ENCODE measurements at regions not wholly inside any gene's neighbourhood (a gene's known extent, or its start where the extent isn't known, plus 50 kb on each side); places are given as distances from the start of the nearest gene placed in this dataset.

DNA sequence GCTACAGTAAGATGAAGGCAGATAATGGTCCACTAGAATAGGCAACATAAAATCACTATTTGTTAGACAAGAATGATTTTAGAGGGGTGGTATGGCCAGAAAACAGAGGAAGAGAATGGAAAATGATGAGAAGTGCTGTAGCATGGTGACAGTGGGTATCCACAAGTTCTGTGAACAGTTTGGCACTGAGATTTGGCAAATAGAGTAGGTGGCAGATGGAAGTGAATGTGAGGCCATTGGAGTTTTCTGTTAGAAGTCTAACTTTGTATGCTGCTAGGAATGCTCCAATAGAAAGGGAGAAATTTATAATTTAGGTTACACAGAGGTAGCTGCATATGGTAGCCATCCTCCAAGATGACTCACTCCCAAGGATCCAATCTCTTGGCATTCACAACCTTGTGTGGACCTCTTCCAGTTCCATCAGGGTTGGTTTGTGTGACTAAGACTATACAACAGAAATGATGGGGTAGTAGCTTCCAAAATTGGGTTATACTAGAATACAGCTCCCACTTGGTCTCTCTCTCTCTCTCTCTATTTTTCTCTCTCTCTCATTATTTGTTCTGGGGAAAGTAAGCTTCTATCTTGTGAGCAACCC lies 646.9 kb upstream of the ZNF608 start:
- no peak for DNase-seq (ENCODE audit: low read depth)

DNA sequence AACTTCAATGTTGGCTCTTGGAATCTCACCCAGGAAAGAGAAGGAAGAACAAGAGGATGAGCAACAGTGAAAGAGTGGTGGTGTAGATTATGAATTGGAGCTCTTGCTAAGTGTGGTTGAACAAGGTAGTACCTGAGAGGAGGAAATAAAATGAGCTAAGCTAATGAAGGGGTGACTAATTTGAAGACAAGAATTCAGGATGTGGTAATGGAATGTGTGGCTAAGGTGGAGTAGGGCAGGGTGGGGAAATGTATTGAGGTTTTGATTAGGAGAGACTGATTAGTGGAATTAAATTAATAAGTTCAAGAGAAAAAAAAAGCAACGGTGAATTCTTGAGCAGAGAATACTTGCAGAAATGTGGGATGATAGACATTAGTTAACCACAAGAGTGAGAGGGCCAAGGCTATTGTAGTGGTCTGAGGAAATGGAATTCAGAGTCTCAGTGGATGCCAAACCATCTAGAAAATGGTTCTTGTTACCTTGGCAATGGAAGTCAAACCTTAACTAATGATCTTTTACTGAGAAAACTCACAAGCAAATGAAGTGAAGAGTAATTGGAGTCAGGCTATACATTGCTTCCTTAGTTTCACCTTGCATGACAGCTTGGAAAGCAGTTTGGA lies 648.3 kb upstream of the ZNF608 start:
- no peak for DNase-seq (ENCODE audit: low read depth)

DNA sequence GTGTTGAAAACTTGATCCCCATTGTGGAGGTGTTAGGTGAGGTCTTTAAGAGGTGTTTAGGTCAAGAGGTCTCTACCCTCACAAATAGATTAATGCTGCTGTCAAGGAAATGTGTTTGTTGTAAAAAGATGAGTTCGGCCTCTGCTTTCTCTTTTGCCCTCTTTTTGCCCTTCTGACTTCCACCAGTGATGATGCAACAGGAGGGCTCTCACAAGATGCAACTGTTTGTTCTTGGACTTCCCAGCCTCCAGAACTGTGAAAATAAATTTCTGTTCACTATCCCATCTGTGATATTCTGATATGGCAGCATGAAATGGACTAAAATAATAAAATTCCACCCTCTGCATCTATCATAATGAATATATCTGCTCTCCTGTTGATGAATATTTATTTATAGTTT lies 650.0 kb upstream of the ZNF608 start:
- no peak for DNase-seq (ENCODE audit: low read depth)

DNA sequence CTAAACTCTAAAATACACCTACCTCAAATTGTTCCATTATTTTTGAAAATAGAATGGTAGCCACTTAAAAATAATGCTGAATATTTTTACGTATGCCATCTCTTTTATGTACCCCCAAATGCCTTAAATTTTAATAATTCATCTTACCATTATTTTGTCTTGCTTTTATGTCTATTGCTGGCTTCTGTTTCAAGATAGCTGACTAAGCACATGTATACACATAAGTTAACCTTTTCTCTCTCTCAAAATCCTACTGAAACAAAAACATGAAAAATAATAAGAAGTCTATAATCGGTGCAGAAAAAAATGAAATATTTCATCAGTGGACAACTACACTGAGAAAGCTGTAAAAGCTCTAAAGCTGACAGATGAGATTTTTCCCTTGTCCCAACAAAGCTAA lies 652.0 kb upstream of the ZNF608 start:
- DNase-seq (ENCODE audit: low read depth) = no peak

DNA sequence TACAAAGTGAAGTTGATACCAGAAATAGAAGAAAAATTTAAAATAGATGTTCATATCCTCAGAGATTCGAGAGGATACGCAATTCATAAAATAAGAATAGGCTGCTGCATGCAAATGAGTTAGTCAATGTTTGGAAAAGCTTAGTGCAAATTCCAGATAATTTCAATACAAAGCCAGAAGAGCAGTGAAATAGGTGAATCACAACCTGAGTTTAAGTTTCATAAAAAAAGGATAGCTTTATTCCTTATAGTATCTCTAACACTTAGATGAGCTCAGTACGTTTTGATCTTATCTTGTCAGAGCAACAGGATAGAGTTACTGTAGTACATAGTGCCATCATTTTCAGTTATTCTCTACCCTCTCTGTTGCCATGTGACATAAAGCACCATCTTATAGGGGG lies 653.4 kb upstream of the ZNF608 start:
- no peak for DNase-seq (ENCODE audit: low read depth)

DNA sequence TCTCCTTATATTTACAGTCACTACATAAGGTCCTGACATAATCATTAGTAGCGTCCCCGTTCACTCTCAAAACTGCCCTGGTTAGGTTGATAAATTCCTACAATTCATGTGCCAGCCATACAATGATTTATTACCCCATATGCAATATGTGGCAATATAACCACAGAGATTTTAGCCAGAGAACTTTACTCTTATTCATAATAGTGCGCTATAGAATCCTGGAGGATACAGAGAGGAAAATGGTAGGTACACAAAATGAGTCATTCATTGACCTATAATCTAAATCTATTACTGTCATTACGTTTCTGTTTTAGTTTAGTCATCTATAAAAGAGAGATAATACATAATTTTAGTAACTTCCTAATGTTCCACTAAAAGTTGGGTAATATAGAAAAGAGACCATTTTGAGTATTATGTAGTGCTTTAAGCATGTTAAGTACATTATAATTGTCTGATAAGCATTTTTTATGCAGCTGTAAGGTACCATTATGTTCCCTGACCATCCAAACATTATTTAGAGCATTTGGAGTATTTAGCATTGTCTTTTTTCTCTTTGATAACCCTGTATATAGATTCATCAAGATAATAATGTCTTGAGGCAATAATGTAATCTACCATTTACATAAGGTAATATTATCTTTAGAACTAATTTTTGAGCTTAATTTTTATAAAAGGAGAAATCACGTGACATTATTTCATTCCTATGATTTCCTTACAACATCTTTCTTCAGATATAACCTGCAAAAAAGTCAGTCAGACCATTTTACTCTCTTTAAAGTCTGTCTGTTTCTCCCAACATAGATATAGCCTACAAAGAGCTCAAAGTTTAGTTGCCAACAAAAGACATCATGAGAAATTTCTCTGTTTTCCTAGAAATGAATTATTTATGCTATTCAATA lies 655.5 kb upstream of the ZNF608 start:
- DNase-seq (ENCODE audit: low read depth) = no peak

DNA sequence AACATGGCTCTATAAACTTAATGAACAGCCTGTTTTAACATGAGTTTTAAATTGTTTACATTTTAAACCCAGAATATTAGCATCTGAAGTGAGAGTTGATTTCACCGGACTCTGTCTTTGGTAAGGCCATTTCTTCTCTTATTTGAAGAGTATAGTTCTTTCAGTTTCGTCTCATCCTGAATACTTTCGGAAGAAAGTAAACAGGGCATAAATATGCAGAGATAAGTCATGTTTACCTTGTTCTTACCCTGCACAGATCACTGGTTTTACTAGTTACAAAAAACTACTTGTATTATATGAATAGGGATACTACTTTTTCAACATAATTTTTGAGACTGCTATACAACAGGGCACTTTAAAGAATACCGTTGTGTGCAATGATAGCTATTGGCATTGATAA lies 656.3 kb upstream of the ZNF608 start:
- no peak for DNase-seq (ENCODE audit: low read depth)

DNA sequence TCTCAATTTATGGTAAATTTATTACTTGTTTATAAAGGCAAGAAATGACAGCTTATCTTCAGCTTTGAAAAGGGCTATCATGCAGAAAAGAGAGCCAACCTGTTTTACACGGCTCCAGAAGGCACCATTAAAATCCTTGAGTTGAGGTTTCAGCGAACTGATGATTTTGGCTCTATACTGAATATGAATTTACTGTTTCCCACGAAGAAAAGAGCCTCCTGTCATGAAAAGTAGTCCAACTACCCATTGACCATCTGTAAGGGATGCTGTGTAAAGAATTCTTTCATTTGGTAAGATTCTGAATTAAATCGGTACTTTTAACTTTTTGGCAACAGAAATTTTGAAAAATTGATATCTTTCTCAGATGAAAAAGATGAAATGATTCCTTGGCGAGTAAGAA lies 657.6 kb upstream of the ZNF608 start:
- DNase-seq (ENCODE audit: low read depth) = no peak

DNA sequence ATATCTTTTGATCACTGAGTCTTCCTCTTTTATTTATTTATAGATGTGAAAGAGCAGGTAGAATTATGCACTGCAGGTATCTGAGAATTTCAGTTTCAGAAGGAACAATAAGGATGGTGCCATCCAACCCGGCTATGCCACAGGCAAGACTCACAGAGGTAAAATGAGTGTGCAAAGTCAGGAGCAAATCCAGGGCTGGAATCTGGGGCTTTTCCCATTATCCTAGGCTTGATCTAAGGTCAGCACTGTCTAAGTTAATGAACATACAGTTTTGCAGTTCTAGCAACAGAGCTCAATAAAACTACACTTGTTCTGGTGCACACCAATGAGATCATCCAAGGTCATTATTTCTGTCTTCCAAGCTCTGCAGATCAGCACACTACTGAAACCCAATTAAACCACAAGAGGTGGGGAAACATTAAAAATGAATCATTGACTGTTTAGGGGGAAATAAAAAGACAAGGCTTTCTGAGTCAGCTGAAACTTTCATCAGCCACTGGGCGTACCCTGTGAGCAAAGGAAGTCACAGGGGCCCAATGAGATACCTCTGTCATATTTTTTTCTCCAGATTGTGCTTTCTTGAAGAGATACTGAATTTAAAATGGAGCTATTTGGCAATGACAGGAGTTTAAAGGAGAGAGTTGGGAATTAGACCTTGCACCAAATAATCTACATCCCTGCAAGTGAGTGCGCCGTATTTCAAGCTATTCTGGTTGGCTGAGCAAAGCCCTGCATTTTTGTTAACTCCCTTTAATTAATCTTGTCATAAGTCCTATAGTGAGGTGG lies 662.2 kb upstream of the ZNF608 start:
- no peak for DNase-seq (ENCODE audit: low read depth)

DNA sequence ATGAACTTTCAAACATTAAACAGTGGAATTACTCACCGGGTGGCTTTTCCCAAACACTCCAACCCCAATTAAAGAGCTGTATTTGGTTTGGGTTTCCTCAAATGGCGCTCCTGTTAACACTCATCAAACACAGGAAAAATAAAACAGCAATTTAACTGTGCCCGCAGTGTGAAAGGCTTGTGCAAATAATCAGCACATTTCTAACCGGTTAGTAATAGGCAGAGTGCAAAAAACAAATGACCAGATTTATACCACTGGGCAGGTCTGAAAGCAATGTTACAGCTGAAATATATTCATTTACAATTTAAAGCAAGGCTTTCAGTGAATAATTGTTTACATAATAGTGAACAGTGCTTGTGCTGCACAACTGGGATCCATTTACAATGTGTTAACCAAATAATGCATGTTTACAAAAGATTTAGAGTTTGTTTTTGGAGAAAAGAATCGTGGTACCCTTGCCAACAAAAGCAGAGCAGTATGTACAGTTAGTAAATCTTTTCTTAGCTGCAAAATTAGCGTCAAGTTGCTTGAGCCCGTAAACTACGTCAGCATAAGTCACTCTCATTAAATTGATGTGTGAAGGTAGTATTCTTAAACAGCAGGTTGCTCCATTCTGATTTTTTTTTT lies 662.9 kb upstream of the ZNF608 start:
- DNase-seq (ENCODE audit: low read depth) = no peak

DNA sequence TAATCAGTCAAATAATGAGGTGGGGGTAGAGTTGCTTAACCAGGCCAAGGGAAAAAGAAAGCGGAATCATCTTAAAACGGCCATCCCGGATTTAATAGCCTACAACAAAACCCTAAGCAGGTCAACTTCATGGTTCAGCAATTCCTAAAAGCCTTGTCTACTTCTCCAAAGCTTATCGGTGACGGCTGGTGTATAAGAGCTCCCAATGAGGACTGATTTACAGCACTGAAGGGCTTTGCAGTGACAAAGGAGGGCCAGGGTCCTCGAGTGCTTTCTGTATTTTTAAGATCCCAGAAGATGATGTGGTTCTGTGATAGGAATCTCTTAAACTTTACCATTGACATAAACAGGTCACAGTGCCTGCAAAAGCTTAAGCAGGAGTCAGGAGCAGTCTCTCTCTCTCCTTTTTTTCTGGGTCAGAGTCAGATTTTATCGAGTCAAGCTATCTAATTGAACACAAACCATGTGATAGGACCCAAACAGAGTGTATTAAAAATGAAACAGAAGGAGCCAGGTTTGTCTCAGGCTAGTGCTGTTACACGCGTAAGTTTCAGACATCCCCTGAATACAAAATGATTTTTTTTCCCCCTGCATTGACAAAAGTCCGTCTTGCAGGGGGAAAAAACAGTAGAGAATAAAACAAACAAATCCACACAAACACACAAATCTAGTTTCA lies 663.6 kb upstream of the ZNF608 start:
- no peak for DNase-seq (ENCODE audit: low read depth)

DNA sequence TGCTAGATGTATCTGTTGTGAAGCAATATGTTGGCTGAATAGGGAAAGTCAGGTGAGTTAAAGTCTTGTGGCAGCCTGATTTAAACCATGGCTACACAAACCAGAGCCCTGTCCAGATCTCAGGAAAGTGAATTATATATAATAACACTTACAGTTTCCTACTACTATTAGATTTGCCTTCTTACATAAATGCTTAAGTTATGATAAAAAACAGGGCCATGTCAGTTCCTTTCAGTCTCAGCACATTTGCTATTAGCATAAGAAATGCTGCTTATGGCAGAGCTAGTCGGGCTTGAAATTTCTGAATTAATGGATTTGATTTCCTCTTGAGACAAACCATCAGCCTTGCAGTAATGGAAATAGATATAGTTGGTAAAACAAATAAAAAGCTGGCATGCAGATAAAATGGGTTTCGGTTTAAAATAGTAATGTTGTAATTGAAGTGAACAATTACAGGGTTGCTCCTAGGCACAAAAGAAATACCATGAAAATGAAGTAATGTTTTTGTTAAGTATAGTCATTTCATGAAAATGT lies 664.2 kb upstream of the ZNF608 start:
- no peak for DNase-seq (ENCODE audit: low read depth)

DNA sequence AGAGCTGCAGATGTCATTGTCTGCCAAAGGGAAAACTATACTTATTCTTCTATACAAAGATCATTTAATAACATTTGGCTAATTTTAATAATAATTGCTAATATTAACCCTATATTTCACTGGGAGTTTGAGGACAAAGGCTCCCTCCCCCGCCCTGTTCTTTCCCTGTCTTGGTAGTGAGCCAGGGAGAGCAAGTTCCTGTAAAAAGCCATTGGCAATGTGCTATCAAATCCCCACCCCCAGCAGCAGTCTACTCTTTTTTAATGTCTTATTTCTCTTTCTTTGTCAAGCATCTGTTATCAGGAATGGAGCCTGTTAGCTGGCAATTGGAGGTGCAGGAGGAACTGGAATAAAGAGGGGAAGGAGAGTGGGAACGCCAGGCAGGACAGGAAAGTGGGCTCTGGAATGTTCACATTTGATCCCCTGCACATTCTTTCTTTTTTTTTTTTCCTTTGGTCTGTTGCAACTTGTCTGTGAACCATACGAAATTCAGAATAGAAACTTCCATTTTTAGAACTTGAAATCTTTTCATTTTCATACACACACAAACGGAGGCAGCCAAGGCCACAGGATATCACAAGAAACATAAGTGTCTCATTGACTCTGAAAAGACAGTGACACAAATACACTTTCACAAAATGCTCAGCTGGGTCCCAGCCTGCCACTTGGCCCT lies 664.8 kb upstream of the ZNF608 start:
- DNase-seq (ENCODE audit: low read depth) = no peak

DNA sequence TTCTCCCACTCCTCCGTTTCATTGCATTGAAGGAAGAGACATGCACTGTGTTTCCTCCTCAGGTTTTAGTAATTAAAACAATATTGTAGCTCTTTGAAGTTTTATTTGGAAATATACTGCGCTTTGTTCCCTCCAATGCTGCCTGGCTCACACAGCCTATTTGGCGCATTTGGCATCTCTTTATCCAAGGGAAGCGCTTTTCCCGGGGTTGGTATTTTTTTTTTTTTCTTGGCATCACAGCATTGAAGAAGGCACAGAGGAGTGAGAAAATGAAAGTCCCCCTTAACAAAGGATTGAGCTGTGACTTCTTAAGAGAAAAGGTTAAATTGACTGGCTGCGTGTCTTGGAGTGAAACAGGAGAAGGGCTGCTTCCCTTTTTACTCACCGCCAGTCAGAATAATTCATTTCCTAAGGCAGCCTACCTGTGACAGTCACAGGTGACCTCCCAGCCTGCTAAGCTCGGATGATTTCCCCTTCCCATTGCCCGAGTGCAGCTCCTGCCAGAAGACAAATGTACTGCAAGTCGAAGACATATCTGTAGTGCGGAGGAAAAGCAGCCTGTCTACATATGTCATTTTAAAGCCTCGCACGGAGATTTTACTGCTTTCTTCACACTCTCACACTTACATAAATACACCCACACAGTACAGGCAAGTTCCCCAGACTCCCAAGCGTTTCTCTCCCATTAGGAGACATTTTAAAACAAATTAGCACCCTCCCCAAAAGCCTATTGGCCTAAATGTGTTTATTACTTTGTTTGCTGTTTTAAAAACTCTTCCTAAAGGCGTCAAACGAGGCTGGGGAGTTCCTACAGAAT lies 665.5 kb upstream of the ZNF608 start:
- no peak for DNase-seq (ENCODE audit: low read depth)

DNA sequence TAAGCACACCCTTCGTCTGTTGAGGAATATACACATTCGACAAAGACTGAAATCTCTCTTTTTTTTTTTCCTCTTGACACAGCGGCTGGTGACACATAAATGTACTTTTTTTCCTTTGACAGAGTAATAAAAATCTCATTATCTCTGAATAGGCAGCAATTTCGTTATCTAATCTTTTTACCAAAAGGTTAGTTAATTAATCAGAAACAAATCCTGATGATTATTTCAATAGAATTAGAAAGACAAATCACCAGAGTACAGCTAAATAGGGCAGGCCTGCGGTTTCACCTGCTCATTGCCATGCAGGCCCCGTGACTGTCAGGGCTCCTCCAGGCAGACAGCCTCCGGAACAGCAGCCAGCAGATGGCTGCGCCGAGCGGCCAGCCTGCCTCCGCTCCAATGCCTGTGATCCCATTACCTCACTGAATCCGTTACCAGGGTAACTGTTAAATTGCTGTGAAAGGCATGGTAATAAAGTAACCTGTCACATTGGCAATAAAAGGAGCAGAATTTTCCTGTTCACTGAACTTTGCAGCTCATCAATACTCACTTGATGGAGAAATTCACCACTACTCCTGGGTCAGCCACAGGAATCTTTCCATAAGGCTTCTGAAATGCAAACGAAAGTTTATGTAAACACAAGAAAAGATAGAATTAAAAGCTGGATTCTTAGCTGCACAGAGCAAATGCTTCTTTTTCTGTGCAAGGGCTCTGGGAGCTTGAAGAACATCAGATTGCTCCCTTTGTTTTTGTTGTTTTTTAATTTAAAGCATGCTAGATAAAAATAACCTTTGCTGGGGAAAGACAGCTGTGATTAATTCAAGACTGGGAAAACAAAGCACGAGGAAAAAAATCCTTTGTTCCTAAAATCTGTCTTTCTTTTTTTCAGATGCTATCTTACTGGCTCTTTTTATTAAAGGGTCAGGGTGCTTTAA lies 666.4 kb upstream of the ZNF608 start:
- no peak for DNase-seq (ENCODE audit: low read depth)

DNA sequence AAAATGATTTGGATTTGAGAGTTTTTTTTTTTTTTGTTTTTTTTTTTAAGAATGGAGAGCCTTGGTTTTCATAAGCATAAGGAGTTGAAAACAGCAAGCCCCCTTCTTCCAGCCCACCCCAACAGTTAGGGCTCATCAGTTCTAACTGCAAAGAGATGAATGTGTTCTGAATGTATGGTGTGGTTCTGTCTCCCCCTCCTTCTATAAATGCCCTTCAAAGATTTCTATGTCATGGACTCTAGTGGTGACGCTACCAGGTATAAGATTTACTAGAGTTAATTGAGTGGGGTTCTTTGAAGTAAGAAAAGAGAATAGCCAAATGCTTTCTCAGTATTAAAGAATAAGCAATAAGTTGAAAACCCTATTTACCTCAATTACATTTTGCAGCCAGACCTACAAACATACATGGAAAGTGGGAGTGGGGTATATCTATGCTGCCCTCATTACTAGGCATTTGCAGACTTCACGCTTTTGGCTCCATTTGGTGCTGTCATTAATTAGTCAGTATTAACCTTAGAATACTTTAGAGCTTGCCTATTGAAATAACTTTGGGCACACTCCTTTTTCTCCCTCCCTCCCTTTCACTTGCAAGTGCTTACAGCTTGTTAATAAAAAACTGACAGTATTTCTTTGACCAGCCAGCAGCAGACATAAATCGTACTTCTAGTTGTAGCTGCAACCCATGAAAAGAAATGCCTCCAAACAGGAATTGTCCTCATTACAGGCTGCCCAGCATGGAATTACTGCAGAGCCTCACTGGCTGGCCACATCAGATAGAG lies 667.2 kb upstream of the ZNF608 start:
- no peak for DNase-seq (ENCODE audit: low read depth)

DNA sequence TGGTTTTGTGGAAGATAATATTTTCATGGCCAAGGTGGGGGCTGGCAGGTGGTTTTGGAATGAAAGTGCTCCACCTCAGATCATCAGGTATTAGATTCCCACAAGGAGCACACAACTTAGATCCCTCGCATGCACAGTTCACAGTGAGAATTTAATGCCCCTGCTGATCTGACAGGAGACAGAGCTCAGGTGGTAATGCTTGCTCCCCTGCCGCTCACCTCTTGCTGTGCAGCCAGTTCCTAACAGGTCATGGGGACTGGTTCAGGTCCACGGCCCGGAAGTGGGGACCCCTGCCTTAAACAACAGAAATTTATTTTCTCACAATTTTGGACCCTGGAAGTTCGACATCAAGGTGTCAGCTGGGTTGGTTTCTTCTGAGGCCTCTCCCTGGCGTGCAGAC lies 668.7 kb upstream of the ZNF608 start:
- no peak for DNase-seq (ENCODE audit: low read depth)

DNA sequence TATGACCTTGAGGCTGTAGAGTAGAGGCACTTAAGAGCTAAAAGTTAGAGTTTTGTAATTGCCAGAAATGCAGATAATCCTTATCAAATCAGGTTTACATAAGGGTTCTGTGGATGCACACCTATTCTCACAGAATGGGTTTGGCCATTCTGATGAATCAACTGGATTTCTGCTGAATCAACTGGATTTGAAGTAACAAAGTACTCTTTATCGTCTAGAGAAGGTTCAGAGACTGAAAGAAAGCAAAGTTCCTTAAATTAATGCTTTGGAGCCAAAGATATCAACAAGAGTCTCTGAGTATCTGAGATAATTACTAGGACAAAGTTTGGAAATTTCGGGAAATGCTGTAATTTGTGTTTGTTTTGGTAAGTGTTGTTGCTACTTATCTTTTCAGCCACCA lies 669.6 kb upstream of the ZNF608 start:
- DNase-seq (ENCODE audit: low read depth) = no peak
